Panc1 (cell line): ENCODE measurements at regions not wholly inside any gene's neighbourhood (a gene's known extent, or its start where the extent isn't known, plus 50 kb on each side); places are given as distances from the start of the nearest gene placed in this dataset.

Experiments used
- ATAC-seq: fragments of 200-7000 bp; cut with Tn5 transposase; 2 replicates; pipeline ENCODE4 v1.9.1; 2020; ENCODE audit warnings: mild to moderate bottlenecking, moderate library complexity
- BruUV-seq: library from RNA; stranded (reverse); fragments of 400-500 nt; replicated peaks from 2 replicates; lab custom pipeline; 2021; lab: Mats Ljungman, UMichigan
- CTCF ChIA-PET: fragments of 300-600 bp; sonication (Branson Sonifier 250); formaldehyde crosslinking; loops from one replicate; lab custom pipeline; 2022; ENCODE audit warnings: antibody characterized with exemption; lab: Charles Lee
- POLR2A ChIA-PET: fragments of 300-600 bp; sonication (Branson Sonifier 250); formaldehyde crosslinking; loops from one replicate; lab custom pipeline; 2022; ENCODE audit warnings: antibody characterized with exemption; lab: Charles Lee
- DNase-seq: peaks from one replicate; pipeline ENCODE4 v3.0.0-alpha.2; 2010; ENCODE audit warnings: low read depth, low spot score
- H3K27ac ChIP-seq: 2 replicates; pipeline ENCODE4 v1.5.1; 2011; ENCODE audit warnings: mild to moderate bottlenecking, low read length, inconsistent platforms
- H3K27me3 ChIP-seq: fragments of 200-500 bp; sonication (Bioruptor generic); 2 replicates; pipeline ENCODE4 v1.6.0; 2014; ENCODE audit warnings: low read length, inconsistent platforms; ENCODE audit not compliant: control insufficient read depth, insufficient read depth
- H3K36me3 ChIP-seq: fragments of 200-500 bp; sonication (Bioruptor generic); 2 replicates; pipeline ENCODE4 v1.5.1; 2014; ENCODE audit warnings: inconsistent platforms, mild to moderate bottlenecking, low read length, moderate library complexity; ENCODE audit not compliant: control insufficient read depth, insufficient read depth
- H3K4me1 ChIP-seq: 2 replicates; pipeline ENCODE4 v1.5.1; 2011; ENCODE audit warnings: inconsistent platforms, mild to moderate bottlenecking, low read length, moderate library complexity; ENCODE audit not compliant: control insufficient read depth, insufficient read depth
- H3K4me3 ChIP-seq, 2 experiments: 2 replicates each; pipeline ENCODE4 v1.5.1; 2011 to 2012; ENCODE audit warnings: low read depth in 2 of 2, low read length in 2 of 2, mild to moderate bottlenecking in 2 of 2, inconsistent platforms in 1 of 2, moderate library complexity in 1 of 2
- H3K9me3 ChIP-seq: fragments of 200-500 bp; sonication (Bioruptor generic); 2 replicates; pipeline ENCODE4 v1.5.1; 2014; ENCODE audit warnings: low read depth, mild to moderate bottlenecking, inconsistent platforms, low read length, moderate library complexity; ENCODE audit not compliant: control insufficient read depth, insufficient read depth
- CTCF ChIP-seq: fragments of 450-650 bp; IDR thresholded peaks from 2 replicates; pipeline ENCODE4 v1.5.1; 2017; ENCODE audit warnings: mild to moderate bottlenecking
- POLR2AphosphoS5 ChIP-seq: IDR thresholded peaks from 2 replicates; pipeline ENCODE4 v1.6.1; 2012; ENCODE audit warnings: mild to moderate bottlenecking, low read depth, low read length, moderate library complexity
- REST ChIP-seq, 2 experiments: IDR thresholded peaks; 2 replicates each; pipeline ENCODE4 v1.6.1; 2011 to 2012; ENCODE audit warnings: low read depth in 2 of 2, control low read depth in 1 of 2, low read length in 1 of 2, mild to moderate bottlenecking in 1 of 2, moderate library complexity in 1 of 2; ENCODE audit not compliant: insufficient read depth in 1 of 2
- SIN3A ChIP-seq: IDR thresholded peaks from 2 replicates; pipeline ENCODE4 v1.6.1; 2012; ENCODE audit warnings: low read depth, mild to moderate bottlenecking, low read length, moderate library complexity, borderline replicate concordance; ENCODE audit not compliant: insufficient read depth
- TCF7L2 ChIP-seq: IDR thresholded peaks from 2 replicates; pipeline ENCODE4 v1.6.1; 2011; ENCODE audit warnings: mild to moderate bottlenecking, low read depth, low read length, inconsistent platforms
- in situ Hi-C: cut with HindIII; loops from 2 replicates; pipeline ENCODE4 v1.10.0; 2016; ENCODE audit warnings: low sequenced_read_pairs, low pct_unique_long_range_greater_than_20kb
- intact Hi-C: fragments of 100-400 bp; cut with micrococcal nuclease; formaldehyde crosslinking; loops from one replicate; pipeline ENCODE4 v1.10.0; 2022; ENCODE audit not compliant: unreplicated experiment

- BruUV-seq: no TSS peak
- Histone ChIP-seq H3K36me3 (no peaks in the 10 kb centered on the region), H3K4me1 (no peaks in the 10 kb centered on the region), H3K4me3 (no peak overlapping the region), H3K9me3 (no peaks in the 10 kb centered on the region), H3K27me3 (no peaks in the 10 kb centered on the region), H3K27ac (no peak overlapping the region)
- no peak for DNase-seq
- intact Hi-C loops (no loop called here), in situ Hi-C loops (no loop called here)
- ChIA-PET POLR2A (no interaction called here), CTCF (no interaction called here)
- ATAC-seq: no peak
- TF ChIP-seq REST (IDR thresholded peaks at IDR 0.05; ENCODE audit: insufficient read depth in 1 of 2, low read depth in 2 of 2, low read length in 1 of 2): no peak
- TF ChIP-seq SIN3A: no peak
- TF ChIP-seq CTCF: peak; percentile 14; the same call in 1 of the 2 replicates
Measured at GRCh38 chr22:34055525-34056200, 135.4 kb upstream of the LARGE1 start.

GRCh38 chr22:34057726-34058125 lies 137.4 kb upstream of the LARGE1 start:
- no peak overlapping the region for H3K27ac ChIP-seq
- ChIA-PET CTCF (interaction anchor here (0.6 kb wide), 1 partner anchor 32 kb away, joined by 4 read pairs; no protein-coding TSS in a partner anchor), POLR2A (no interaction called here)
- H3K27me3 ChIP-seq: no peaks in the 10 kb centered on the region
- in situ Hi-C loops: no loop called here
- no peaks in the 10 kb centered on the region for H3K9me3 ChIP-seq
- BruUV-seq: no TSS peak
- ATAC-seq (no peak), DNase-seq (no peak)
- TF ChIP-seq REST (IDR thresholded peaks at IDR 0.05; ENCODE audit: insufficient read depth in 1 of 2, low read depth in 2 of 2, low read length in 1 of 2) (no peak), TCF7L2 (no peak), CTCF (no peak), POLR2AphosphoS5 (no peak), SIN3A (no peak)
- intact Hi-C loops: no loop called here
- H3K4me3 ChIP-seq: no peak overlapping the region
- no peaks in the 10 kb centered on the region for H3K4me1 ChIP-seq
- no peaks in the 10 kb centered on the region for H3K36me3 ChIP-seq
